ENCODE measurements at regions not wholly inside any gene's neighbourhood (a gene's known extent, or its start where the extent isn't known, plus 50 kb on each side); places are given as distances from the start of the nearest gene placed in this dataset.

- Histone ChIP-seq H3K4me2 (ENCODE audit: low read depth, low read length) (no peak overlapping the region), H4K20me1 (ENCODE audit: insufficient read depth, low read length) (no peaks in the 10 kb centered on the region), H3K27me3 (ENCODE audit: control insufficient read depth in 1 of 2, insufficient read depth in 2 of 2, low read length in 2 of 2) (no peaks in the 10 kb centered on the region), H2AFZ (ENCODE audit: low read length) (no peak overlapping the region), H3K4me1 (ENCODE audit: insufficient read depth, low read length) (no peaks in the 10 kb centered on the region), H3K36me3 (replicated peaks in 1 of 2; ENCODE audit: control insufficient read depth in 1 of 2, insufficient read depth in 2 of 2, low read length in 2 of 2) (no peaks in the 10 kb centered on the region), H3K79me2 (ENCODE audit: insufficient read depth, low read length) (no peaks in the 10 kb centered on the region), H3K4me3 (replicated peaks in 1 of 3; ENCODE audit: insufficient read depth in 1 of 3, low read depth in 2 of 3, low read length in 3 of 3) (no peak overlapping the region), H3K27ac (ENCODE audit: extremely low read length, insufficient read depth, low read length) (no peak overlapping the region), H3K9ac (ENCODE audit: insufficient read depth, low read depth, low read length) (no peak overlapping the region), H3K9me3 (ENCODE audit: low read length) (peaks cover 16% of the 10 kb centered on the region)
- ChIA-PET CTCF (ENCODE audit: low intra/inter-chr PET ratio, low total read pairs) (no interaction called here), POLR2A (no interaction called here)
- in situ Hi-C loops (cut with HindIII; ENCODE audit: extremely low pct_ligation_motif_present, low pct_unique_long_range_greater_than_20kb) (no loop called here), intact Hi-C loops (cut with micrococcal nuclease; ENCODE audit: unreplicated experiment) (no loop called here)
- no peak for DNase-seq (ENCODE audit: low spot score)
- FAIRE-seq: no peak
- BruUV-seq (replicated peaks): no TSS peak
- 3% methylated on average over 2 of the region's 2 CpGs for WGBS (ENCODE audit: low lambda C conversion rate)
- ATAC-seq: no peak
- no peak for TF ChIP-seq ZUFSP (CRISPR knock-in tag; IDR thresholded peaks at IDR 0.05; ENCODE audit: borderline replicate concordance)
- TF ChIP-seq ATF7-NPFF (CRISPR knock-in tag; IDR thresholded peaks at IDR 0.05; ENCODE audit: low read depth): no peak
- no peak for TF ChIP-seq ZNF710 (CRISPR knock-in tag; IDR thresholded peaks at IDR 0.05; ENCODE audit: borderline replicate concordance)
- no peak for TF ChIP-seq ARNT2 (CRISPR knock-in tag; IDR thresholded peaks at IDR 0.05; ENCODE audit: low read depth)
- no peak for TF ChIP-seq CHCHD3 (CRISPR knock-in tag; IDR thresholded peaks at IDR 0.05)
- TF ChIP-seq ZBTB39 (CRISPR knock-in tag; IDR thresholded peaks at IDR 0.05): no peak
- no peak for TF ChIP-seq EED (CRISPR knock-in tag; IDR thresholded peaks at IDR 0.05)
- no peak for TF ChIP-seq AKAP8 (CRISPR knock-in tag; IDR thresholded peaks at IDR 0.05)
- TF ChIP-seq CREM (IDR thresholded peaks at IDR 0.05): no peak
- no peak for TF ChIP-seq CREM (CRISPR knock-in tag; IDR thresholded peaks at IDR 0.05)
- no peak for TF ChIP-seq SKIL (CRISPR knock-in tag; IDR thresholded peaks at IDR 0.05; ENCODE audit: borderline replicate concordance)
- no peak for TF ChIP-seq ZNF883 (CRISPR knock-in tag; IDR thresholded peaks at IDR 0.05; ENCODE audit: not compliant biosample characterization)
- TF ChIP-seq SAFB2 (CRISPR knock-in tag; IDR thresholded peaks at IDR 0.05; ENCODE audit: borderline replicate concordance, low read depth): no peak
- TF ChIP-seq HES4 (CRISPR knock-in tag; IDR thresholded peaks at IDR 0.05; ENCODE audit: borderline replicate concordance): no peak
- no peak for TF ChIP-seq ZNF773 (CRISPR knock-in tag; IDR thresholded peaks at IDR 0.05; ENCODE audit: borderline replicate concordance)
- no peak for TF ChIP-seq U2AF1 (optimal IDR thresholded peaks at IDR 0.05; ENCODE audit: low read depth, low read length)
These were observed 1500.2 kb upstream of the PRMT6 start for GRCh38 chr1:105556266-105556665.
